Muscle of back (tissue), 3 donors: ENCODE measurements at regions not wholly inside any gene's neighbourhood (a gene's known extent, or its start where the extent isn't known, plus 50 kb on each side); places are given as distances from the start of the nearest gene placed in this dataset.
"Not testable (repeated sequence)": the region's sequence is repeated elsewhere in the genome, so short reads cannot be mapped to it uniquely, and the experiment has no call there.

Experiments used
- DNase-seq, 3 donors: peaks; one replicate each; pipeline versions ENCODE4 v3.0.0 to v3.0.0-alpha.2; 2013

DNA sequence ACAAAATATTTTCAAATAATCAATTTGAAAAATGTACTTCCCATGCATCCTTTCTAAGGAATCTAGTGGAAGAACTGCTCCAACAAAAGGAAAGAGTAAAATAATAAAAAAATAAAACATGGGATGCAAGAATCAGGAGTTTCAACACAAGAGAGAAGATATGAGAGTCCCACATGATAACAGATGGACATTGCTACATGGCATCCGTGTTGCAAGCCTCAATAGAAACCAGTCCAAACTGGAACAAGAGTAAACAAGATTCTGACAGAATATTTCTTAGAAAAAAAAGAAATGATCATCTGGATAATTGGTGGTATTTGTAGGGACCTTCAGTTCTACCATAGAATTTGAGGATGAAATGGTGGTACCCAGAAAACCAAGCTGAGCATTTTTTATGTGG is 186.8 kb downstream of the FRK start:
- no peak for DNase-seq

DNA sequence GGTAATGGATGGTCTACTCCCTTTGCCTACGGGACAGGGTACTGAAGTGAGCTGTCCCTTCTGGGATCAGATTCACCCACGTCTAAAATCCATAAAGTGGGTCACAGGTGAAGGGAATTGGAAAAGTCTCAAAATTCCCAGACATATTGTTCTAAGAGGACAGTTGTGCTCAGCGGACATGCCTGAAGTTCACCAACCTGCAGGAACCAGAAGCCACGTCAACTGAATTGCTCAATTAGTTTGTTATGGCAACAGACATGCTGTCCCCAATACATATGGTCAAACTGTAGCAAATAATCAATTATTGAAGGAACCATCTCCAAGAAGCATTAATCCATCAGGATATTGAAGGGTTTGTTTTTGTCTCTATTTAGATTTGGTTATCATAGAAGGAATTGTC is 190.2 kb downstream of the FRK start:
- no peak for DNase-seq

- DNase-seq: peak in 1 of 3 donors; percentile 3
These were observed 194.8 kb downstream of the FRK start for GRCh38 chr6:115865914-115866313.

DNA sequence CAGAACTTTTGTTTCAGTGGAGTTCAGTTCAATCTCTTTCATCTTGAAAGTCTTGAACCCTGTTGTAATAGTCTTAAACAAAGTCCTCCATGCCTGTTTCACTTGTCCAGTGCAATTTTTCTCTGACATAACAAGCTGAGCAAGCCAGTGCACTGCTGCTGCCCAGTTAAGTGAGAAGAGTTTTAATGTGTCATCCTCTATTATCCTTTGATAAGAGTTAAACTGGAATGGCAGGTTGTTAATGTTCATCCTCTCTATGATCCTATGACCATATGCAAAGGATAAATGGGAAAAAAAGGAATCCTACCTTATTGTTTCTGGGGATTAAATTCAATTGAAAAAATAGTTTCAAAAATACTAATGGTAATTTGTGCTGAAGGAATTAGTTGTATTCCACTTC is 197.5 kb downstream of the FRK start:
- no peak for DNase-seq

DNA sequence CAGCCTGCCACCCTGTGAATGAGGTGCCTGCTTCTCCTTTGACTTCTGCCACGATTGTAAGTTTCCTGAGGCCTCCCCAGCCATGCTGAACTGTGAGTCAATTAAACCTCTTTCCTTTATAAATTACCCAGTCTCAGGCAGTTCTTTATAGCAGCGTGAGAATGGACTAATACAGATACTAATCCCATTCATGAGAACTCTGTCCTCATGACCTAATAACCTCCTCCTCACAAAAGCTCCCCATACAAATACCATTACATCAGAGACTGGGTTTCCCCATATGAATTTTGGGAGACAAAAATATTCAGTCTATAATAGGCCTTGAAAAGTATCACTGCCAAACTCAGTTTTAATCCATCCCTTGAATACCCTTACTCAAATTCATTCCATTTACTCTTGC is 199.0 kb downstream of the FRK start:
- DNase-seq: not testable (repeated sequence)

GRCh38 chr6:115859577-115859976 is 201.1 kb downstream of the FRK start:
- DNase-seq: not testable (repeated sequence)

DNA sequence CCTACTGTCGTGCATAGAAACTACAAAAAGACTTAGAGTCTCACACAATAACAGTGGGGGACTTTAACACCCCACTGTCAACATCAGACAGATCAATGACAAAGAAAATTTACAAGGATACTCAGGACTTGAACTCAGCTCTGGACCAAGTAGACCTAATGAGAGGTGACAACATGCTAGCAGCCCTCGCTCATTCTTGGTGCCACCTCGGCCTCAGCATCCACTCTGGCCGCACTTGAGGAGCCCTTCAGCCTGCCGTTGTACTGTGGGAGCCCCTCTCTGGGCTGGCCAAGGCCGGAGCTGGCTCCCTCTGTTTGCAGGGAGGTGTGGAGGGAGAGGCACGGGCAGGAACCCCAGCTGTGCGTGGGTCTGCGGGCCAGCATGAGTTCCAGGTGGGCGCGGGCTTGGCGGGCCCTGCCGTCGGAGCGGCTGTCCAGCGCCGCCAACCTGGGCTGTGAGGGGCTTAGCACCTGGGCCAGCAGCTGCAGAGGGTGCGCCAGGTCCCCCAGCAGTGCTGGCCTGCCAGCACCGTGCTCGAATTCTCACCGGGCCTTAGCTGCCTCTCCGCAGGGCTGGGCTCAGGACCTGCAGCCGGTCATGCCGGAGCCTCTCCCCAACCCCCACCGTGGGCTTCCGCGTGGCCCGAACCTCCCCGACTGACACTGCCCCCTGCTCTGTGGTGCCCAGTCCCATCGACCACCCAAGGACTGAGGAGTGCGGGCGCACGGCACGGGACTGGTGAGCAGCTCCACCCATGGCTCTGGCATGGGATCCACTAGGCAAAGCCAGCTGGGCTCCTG is 205.6 kb downstream of the FRK start:
- no peak for DNase-seq

- DNase-seq: no peak
These were observed 213.0 kb downstream of the FRK start for GRCh38 chr6:115847671-115848070.

GRCh38 chr6:115843945-115844344 is 216.7 kb downstream of the FRK start:
- DNase-seq: no peak

DNA sequence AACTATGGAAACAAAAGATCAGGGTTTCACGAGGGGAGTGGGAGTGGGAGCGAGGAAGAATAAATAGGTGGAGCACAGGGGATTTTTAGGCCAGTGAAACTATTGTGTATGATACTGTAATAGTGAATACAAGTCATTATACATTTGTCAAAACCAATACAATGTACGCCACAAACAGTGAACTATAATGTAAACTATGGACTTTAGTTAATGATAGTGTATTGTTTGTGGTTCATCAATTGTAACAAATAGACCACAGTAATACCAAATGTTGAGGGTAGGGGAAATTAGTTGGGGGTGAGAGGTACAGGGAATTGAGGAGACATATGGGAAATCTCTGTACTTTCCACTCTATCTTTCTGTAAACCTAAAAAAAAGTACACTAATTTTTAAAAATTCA is 218.4 kb downstream of the FRK start:
- no peak for DNase-seq

DNA sequence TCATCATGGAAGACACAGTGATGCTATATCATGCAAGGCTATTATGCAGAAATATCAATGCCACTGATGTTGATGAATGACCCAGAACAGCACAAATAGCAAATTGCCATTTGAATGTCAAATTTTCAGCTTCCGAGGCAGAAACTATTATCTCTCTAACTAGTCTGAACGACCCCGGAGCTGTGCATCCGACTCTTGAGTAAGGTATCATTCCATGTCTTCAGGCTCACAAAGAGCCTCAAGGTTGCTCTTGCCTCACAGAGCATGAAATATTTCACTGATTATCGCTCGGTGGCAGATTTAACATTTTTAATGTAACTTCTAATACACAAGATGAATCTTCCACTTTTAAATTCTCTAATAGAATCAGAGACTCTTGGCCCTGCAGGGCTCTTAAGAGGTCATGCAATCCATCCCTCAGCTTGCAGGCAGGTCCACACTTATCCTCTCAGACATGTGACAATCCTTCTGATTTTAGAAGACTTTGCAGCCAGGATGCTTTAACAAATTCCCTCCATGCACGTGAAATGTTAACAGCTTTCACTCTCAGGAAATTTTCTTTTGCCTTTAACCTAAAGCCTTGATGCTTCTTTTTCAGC is 221.0 kb downstream of the FRK start:
- no peak for DNase-seq

- peak in 1 of 3 donors; percentile 3 for DNase-seq
These were observed 221.8 kb downstream of the FRK start for GRCh38 chr6:115838763-115839401.

- no peak for DNase-seq
These were observed 222.5 kb downstream of the FRK start for GRCh38 chr6:115838216-115838615.

- DNase-seq: not testable (repeated sequence)
These were observed 224.3 kb downstream of the FRK start for GRCh38 chr6:115836374-115836773.

- no peak for DNase-seq
These were observed 225.4 kb downstream of the FRK start for GRCh38 chr6:115835314-115835713.

GRCh38 chr6:115834542-115834941 is 226.1 kb downstream of the FRK start:
- not testable (repeated sequence) for DNase-seq

DNA sequence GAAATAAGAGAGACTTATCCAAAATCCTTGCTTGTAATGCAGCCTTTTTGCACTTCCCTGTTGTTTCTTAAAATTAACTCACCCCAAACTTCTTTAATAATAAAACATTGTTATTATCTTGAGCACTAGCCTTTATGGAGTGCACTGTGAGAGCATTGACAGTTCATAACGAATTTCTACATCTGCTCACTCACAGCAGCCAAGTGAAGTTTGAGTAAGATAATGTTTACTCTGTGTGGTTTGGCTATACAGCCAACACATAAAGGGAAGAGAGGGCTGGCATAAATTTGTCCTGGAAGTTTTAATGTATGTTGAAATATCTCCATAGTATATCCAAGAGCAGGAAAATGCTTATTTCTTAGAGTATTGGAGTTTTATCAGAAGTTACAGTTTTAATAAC is 227.9 kb downstream of the FRK start:
- DNase-seq: peak; percentile 22 to 70 (median 25)

DNA sequence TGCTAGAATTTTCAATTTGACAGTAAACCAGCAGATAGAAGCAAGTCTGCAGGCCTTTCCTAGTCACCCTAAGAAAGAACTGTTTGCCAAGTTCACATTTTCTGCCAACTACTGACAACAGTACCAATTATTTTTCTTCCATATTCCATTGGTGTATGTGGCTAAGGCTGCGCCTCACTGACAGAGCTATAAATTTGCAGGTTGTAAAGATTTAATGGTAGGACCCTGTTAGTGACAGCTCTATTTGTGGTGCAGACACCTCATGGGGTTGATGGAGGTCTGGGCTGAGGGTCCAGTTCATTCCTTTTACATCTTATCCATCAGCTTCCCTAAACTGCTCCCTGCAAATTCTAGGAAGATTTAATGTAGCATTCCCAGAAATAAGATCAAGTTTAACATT is 228.5 kb downstream of the FRK start:
- no peak for DNase-seq

DNA sequence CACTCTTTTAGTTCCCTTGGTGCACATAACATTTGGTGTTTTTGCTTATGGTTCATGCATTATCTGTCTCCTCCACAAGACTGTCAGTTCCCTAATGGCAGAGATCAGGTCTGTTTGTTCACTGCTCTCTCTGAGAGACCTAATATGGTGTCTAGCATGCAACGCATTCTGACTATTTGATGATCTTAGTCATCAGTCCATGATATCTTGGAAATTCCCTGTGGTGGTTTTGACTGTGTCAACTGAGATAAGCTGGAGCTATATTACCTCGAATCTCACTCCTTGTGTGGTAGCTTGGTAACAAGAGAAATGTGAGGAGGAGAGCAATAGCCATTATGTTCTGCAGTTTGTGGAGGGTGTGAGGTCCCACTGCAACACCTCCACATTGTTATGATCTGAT is 229.8 kb downstream of the FRK start:
- DNase-seq: no peak

DNA sequence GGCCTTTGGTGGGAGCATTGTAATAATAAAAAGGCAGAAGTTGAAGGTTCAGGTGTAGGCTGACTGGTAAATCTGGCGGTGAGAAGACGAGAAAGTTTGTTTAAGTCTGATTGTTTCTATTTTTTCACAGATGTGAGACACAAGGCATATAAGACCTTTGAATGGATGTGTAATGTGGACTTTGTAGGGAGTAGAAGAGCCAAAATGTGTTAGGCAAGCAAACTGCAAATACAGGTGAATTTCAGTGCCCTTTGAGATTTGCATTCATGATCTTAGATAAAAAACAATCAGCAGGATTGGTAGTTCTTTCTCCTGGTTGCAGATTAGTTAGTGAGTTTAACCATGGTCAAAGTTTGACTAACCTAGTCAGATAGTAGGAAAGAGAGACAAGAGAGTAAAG is 238.9 kb downstream of the FRK start:
- DNase-seq: no peak

DNA sequence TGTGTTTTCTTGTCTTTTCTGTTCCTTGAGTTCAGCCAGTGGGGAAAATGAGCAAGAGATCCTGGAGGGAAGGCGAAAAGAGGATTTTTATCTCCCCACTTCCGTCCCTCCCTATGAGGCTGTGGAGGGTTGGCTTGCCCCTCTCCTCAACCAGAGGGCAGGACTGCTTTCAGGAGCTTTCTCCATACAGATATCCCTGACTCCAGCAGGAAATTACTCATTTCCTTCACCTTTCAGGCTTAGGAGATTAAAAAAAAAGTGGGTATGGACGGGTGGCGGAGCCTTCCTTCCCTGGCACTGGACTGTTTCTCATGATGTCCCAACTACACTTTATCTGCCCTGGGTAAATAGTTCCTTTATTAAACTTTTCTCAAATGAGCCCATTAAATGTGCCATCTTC is 241.2 kb downstream of the FRK start:
- no peak for DNase-seq

- no peak for DNase-seq
These were observed 243.5 kb downstream of the FRK start for GRCh38 chr6:115817161-115817560.

DNA sequence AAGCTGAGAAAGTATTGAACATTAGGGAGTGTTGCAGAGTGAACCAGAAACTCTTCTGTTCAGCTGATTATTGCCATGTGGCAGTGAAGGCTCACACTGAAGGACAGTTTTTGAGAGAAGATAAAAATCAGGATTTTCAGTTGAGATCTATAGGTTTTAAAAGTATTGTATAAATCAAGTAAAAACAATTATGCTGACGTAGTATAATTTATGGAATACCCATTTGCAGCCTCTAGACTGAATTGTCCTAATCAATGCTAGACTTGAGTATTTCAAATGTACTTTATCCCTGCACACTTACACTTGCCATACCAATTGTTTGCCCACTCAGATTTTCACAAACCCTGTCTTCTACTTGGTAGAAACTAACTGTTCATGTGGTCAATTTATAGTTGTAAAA is 245.8 kb downstream of the FRK start:
- no peak for DNase-seq
